ENCODE measurements at regions not wholly inside any gene's neighbourhood (a gene's known extent, or its start where the extent isn't known, plus 50 kb on each side); places are given as distances from the start of the nearest gene placed in this dataset.

DNA sequence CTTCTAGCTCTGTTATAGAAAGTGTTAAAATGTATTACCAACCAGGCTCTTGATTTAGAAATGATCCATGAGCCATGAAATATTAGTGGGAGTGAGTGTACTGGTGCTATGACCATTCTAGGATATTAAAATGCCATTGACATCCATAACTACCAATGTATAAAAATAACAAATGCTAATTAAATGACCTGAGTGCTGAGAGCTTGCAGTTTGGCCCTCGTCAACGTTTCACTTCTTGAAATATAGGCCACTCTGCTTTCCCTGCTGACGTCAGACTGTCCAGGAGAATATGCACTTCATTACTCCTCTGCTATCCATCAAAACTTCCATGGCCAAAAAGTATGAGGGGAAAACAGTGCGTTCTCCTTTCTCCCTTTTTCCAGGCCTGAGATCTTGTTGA is 563.1 kb downstream of the METTL15 start:
- TF ChIP-seq, protein P1, sequence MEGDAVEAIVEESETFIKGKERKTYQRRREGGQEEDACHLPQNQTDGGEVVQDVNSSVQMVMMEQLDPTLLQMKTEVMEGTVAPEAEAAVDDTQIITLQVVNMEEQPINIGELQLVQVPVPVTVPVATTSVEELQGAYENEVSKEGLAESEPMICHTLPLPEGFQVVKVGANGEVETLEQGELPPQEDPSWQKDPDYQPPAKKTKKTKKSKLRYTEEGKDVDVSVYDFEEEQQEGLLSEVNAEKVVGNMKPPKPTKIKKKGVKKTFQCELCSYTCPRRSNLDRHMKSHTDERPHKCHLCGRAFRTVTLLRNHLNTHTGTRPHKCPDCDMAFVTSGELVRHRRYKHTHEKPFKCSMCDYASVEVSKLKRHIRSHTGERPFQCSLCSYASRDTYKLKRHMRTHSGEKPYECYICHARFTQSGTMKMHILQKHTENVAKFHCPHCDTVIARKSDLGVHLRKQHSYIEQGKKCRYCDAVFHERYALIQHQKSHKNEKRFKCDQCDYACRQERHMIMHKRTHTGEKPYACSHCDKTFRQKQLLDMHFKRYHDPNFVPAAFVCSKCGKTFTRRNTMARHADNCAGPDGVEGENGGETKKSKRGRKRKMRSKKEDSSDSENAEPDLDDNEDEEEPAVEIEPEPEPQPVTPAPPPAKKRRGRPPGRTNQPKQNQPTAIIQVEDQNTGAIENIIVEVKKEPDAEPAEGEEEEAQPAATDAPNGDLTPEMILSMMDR (conservative IDR thresholded peaks at IDR 0.05; ENCODE audit: low read depth, low read length) = no peak
- no peak for TF ChIP-seq EZH2phosphoT487 (IDR thresholded peaks at IDR 0.05; ENCODE audit: borderline replicate concordance, low read length)
